Natural killer cell treated with Interleukin-12 subunit alpha and Interleukin-12 subunit beta and Interleukin-15 and Interleukin-18, amount 100 ng/mL, for 72 hours (primary cell): ENCODE measurements at regions not wholly inside any gene's neighbourhood (a gene's known extent, or its start where the extent isn't known, plus 50 kb on each side); places are given as distances from the start of the nearest gene placed in this dataset.
"Not testable (repeated sequence)": the region's sequence is repeated elsewhere in the genome, so short reads cannot be mapped to it uniquely, and the experiment has no call there.

Experiments
- ATAC-seq, 2 donors: fragments of 150-1000 bp; cut with Tn5 transposase in 1 of 2; sonication (Bioruptor Pico), chemical (Tn5 transposase) in 1 of 2; 2 replicates each; pipeline ENCODE4 v1.10.0; 2021
- DNase-seq: peaks from one replicate; pipeline ENCODE4 v3.0.0; 2022; ENCODE audit warnings: low spot score
- H3K27ac Mint-ChIP-seq, 2 donors: 1 replicate in 1 of 2; 2 replicates in 1 of 2; pipeline ENCODE4 v1.8.0; 2022; ENCODE audit warnings: mixed read lengths in 2 of 2, mild to moderate bottlenecking in 1 of 2, moderate library complexity in 1 of 2
- H3K27me3 Mint-ChIP-seq, 2 donors: 1 replicate in 1 of 2; 2 replicates in 1 of 2; pipeline ENCODE4 v1.8.0; 2022; ENCODE audit warnings: mixed read lengths in 2 of 2
- H3K36me3 Mint-ChIP-seq: one replicate; pipeline ENCODE4 v1.8.0; 2022; ENCODE audit warnings: mixed read lengths
- H3K4me1 Mint-ChIP-seq, 2 donors: 1 replicate in 1 of 2; 2 replicates in 1 of 2; pipeline ENCODE4 v1.8.0; 2022; ENCODE audit warnings: low read depth in 2 of 2, mixed read lengths in 2 of 2, mild to moderate bottlenecking in 1 of 2
- H3K4me3 Mint-ChIP-seq: one replicate; pipeline ENCODE4 v1.8.0; 2022; ENCODE audit warnings: mixed read lengths
- H3K9me3 Mint-ChIP-seq: 2 replicates; pipeline ENCODE4 v1.8.0; 2022; ENCODE audit warnings: mixed read lengths

DNA sequence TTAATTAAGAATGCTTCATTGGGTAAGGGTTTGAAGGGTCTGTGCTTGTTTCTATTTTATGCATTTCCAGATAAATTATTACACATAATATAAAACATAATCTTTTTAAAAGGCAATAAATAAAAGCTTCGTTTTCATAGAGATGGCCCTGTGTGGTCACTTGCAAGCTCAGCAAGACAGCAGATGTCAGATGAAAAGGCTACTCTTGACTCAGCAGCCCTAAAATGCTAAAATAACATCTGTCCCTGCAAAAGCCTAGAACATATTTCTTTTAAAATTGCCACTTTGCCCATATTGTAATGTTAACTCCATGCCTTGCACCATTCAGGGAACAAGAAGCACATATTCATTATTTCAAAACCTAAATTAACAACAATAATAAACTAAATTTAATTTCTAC, 349.4 kb downstream of the CNTN3 start:
- ATAC-seq = no peak
- no peaks in the 10 kb centered on the region for H3K36me3 Mint-ChIP-seq
- no peak overlapping the region for H3K4me3 Mint-ChIP-seq
- no peaks in the 10 kb centered on the region for H3K4me1 Mint-ChIP-seq
- H3K9me3 Mint-ChIP-seq = no peaks in the 10 kb centered on the region
- no peaks in the 10 kb centered on the region for H3K27me3 Mint-ChIP-seq
- no peak for DNase-seq
- H3K27ac Mint-ChIP-seq = no peak overlapping the region

DNA sequence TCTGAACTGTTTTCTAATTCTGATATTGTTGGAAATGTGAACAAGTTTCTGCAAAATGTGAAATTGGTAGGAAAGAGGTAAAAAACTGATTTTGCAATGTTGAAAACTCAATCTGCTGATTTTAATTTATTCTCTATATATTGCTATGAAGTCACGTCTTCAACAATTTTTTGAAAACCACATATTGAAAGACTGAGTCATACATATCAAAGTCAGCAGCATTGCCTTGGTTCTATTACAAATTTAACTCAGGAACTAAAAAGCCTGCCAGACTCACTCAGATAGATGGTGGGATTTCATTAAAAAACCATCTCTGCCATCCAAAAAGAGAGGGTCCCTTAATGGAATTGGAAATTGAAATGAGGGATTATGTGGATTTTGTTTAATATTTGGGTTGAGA, 351.4 kb downstream of the CNTN3 start:
- Mint-ChIP-seq H3K27me3 (no peaks in the 10 kb centered on the region), H3K27ac (no peak overlapping the region), H3K4me3 (no peak overlapping the region), H3K9me3 (no peaks in the 10 kb centered on the region), H3K4me1 (no peaks in the 10 kb centered on the region), H3K36me3 (no peaks in the 10 kb centered on the region)
- no peak for ATAC-seq
- no peak for DNase-seq

DNA sequence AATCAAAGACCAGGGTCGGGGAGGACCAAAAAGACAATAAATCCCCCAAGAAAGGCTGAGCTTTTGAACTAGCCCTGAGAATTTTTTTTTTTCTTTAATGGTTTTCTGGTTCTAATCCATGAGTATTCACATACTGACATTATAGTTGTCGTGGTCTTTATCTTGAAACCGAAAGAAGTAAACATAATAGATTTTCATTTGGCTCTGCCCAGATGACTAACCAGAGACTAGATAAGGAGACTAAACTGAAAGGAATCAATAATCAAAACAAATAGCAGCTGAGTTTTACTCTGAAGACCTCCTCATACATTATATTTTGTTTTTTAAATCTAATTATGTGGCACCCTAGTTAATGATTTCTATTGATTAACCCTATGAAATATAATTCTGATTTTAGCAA, 381.4 kb downstream of the CNTN3 start:
- Mint-ChIP-seq H3K27ac (no peak overlapping the region), H3K4me3 (no peak overlapping the region), H3K9me3 (peaks cover 17% of the 10 kb centered on the region), H3K4me1 (no peaks in the 10 kb centered on the region), H3K36me3 (peaks cover 5% of the 10 kb centered on the region), H3K27me3 (no peaks in the 10 kb centered on the region)
- ATAC-seq = no peak
- DNase-seq = no peak

DNA sequence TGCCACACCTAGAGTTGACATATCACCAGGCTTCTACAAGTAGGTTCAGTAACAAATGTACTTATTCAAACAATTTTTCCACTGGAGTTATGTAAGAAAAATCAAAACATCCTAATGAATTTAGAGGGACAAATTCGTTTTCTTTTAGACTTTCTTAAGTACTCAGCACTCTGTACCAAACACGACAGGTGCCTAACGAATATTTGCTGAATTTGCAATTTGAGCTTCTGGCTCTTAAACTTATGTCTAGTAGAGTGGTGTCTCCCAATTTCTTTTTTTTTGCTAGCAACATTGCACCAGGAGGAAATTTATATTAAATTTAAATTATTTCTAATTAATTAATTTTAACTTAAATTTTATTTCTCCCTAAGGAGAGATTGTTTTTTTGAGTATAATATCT, 397.0 kb downstream of the CNTN3 start:
- Mint-ChIP-seq H3K9me3 (peaks cover 20% of the 10 kb centered on the region), H3K4me1 (no peaks in the 10 kb centered on the region), H3K36me3 (no peaks in the 10 kb centered on the region), H3K27ac (no peak overlapping the region), H3K27me3 (no peaks in the 10 kb centered on the region), H3K4me3 (no peak overlapping the region)
- DNase-seq = no peak
- ATAC-seq = no peak

DNA sequence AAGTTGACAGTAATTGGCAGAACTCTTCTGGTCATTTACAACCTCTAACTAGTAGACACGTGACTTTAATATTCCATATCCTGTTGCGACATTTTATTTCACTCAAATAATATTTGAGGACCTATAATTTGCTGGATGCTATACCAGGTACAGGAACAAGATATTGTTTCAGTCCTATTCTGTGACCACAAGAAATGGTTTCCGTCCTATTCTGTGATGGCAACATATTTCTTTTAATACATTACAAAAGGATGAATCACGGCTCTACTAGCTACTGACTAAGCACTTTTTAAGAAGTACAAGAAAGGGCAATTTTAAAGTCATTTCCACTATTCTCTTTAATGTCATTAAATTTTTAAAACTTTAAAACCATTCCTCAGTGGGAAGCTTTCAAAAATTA, 400.2 kb downstream of the CNTN3 start:
- Mint-ChIP-seq H3K4me1 (no peaks in the 10 kb centered on the region), H3K9me3 (peaks cover 29% of the 10 kb centered on the region), H3K27me3 (no peaks in the 10 kb centered on the region), H3K27ac (no peak overlapping the region), H3K4me3 (no peak overlapping the region), H3K36me3 (no peaks in the 10 kb centered on the region)
- no peak for ATAC-seq
- DNase-seq = no peak

DNA sequence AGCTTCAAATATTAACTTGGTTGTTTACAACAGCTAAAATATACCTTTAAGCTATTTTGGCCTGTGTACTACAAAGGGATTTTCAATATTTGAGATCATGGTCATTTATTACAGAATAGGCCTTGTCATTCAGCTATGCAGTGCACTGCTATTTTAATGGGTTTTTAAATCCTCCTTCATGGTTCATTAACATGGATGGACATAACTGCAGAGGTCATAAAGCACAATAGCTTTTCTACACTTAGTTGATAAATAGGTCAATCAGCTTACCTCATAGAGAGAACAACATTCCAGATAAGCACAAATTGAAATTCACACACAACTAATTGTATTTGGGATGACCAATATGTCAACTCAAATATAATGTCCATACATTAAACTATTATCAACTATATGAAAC, 403.7 kb downstream of the CNTN3 start:
- no peak overlapping the region for H3K27ac Mint-ChIP-seq
- no peak overlapping the region for H3K4me3 Mint-ChIP-seq
- peaks cover 27% of the 10 kb centered on the region for H3K9me3 Mint-ChIP-seq
- no peaks in the 10 kb centered on the region for H3K27me3 Mint-ChIP-seq
- no peaks in the 10 kb centered on the region for H3K36me3 Mint-ChIP-seq
- no peak for DNase-seq
- H3K4me1 Mint-ChIP-seq = no peaks in the 10 kb centered on the region
- no peak for ATAC-seq

DNA sequence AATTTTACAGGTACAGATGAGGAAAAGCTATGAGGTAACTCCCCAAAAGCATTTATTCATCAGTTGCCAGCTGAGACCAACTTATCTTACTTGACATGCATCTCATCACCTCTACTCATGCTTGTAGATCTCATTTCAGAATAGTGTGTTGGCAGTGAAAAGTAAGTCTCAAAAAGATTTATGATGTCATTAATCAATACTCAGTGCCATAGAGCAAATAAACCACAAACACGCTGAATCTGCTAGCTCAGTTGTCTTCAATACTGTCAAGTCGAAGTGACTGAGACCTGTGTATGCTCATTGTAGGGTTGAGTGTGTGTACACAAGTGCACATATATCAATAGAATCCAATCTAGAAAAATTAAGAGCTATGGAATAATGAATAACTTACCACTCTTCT, 413.5 kb downstream of the CNTN3 start:
- DNase-seq = no peak
- ATAC-seq = no peak
- H3K27me3 Mint-ChIP-seq = no peaks in the 10 kb centered on the region
- peaks cover 14% of the 10 kb centered on the region for H3K9me3 Mint-ChIP-seq
- no peak overlapping the region for H3K27ac Mint-ChIP-seq
- H3K36me3 Mint-ChIP-seq = no peaks in the 10 kb centered on the region
- no peak overlapping the region for H3K4me3 Mint-ChIP-seq
- H3K4me1 Mint-ChIP-seq = no peaks in the 10 kb centered on the region

DNA sequence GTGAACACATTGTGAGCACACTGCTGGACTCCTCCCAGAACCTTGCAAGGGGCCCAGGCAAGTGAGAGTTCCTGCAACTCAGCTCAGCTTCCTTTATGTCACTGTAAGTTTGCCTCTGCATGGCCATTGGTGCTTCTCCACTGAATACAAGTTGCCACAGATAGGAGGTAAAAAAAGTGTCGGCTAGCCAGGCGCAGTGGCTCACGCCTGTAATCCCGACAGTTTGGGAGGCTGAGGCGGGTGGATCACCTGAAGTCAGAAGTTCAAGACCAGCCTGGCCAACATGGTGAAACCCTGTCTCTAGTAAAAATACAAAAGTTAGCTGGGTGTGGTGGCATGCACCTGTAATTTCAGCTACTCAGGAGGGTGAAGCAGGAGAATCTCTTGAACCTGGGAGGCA, 435.8 kb downstream of the CNTN3 start:
- not testable (repeated sequence) for H3K4me3 Mint-ChIP-seq, H3K4me1 Mint-ChIP-seq, DNase-seq, ATAC-seq, H3K27ac Mint-ChIP-seq, H3K27me3 Mint-ChIP-seq
- Mint-ChIP-seq H3K36me3 (peaks cover 11% of the 10 kb centered on the region), H3K9me3 (peaks cover 32% of the 10 kb centered on the region)

DNA sequence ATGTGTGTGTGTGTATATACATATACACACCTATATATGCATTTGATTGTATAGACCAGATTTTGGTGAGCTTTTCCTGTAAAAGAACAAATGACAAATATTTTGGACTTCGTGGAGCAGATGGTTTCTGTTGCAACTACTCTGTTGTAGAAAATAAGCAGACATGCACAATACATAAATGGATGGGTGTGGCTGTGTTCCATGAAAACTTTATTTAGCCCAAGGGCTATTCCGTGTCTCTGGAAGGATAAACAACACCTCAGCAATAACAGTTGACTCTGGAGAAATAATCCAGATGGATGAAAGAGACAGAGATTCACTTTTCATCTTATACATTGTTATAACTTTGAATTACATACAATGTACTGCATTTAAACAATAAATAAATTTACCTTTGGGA, 441.4 kb downstream of the CNTN3 start:
- DNase-seq = no peak
- no peak for ATAC-seq
- peaks cover 6% of the 10 kb centered on the region for H3K36me3 Mint-ChIP-seq
- H3K27ac Mint-ChIP-seq = no peak overlapping the region
- peaks cover 16% of the 10 kb centered on the region for H3K9me3 Mint-ChIP-seq
- H3K27me3 Mint-ChIP-seq = no peaks in the 10 kb centered on the region
- no peak overlapping the region for H3K4me3 Mint-ChIP-seq
- H3K4me1 Mint-ChIP-seq = no peaks in the 10 kb centered on the region

DNA sequence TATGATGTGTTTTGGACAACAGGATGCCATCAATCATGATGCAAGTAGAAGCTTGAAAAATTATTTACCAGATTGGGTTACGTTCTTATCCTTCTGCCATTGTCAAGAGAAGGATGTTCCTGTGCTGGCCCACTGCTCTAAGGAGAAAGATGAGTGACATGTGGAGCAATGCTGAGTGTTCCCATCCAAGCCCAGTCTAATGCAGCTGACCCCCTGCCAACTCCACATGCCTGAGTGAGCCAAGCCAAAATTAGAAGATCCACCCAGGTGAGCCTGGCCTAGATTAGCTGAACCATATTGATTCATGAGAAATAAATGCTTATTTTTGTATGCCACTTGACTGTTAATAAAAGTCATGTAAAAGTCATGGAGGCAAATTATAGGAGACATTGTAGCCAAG, 446.5 kb downstream of the CNTN3 start:
- Mint-ChIP-seq H3K36me3 (peaks cover 5% of the 10 kb centered on the region), H3K9me3 (peaks cover 14% of the 10 kb centered on the region), H3K27me3 (no peaks in the 10 kb centered on the region), H3K4me1 (no peaks in the 10 kb centered on the region), H3K27ac (no peak overlapping the region), H3K4me3 (no peak overlapping the region)
- DNase-seq (no peak), ATAC-seq (no peak)

DNA sequence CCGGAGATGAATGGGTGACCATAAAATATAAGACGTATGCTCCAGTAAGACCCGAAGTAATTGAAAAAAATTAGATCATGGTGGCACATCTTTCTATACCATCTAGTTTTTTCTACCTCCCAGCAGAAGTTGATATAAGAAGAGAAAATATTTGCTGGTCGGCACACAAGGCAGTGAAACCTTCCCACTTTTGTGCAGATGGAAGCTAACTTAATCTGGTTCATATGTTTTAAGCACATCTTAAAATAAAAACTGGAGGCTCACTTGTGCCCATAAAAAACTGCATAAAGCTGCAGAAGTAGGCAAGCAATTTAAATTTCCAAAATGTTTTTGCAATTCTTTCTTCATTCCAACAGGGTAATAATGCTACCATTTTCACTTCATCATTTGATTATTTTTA, 449.2 kb downstream of the CNTN3 start:
- Mint-ChIP-seq H3K36me3 (peaks cover 7% of the 10 kb centered on the region), H3K4me1 (no peaks in the 10 kb centered on the region), H3K27ac (no peak overlapping the region), H3K9me3 (peaks cover 25% of the 10 kb centered on the region), H3K4me3 (no peak overlapping the region), H3K27me3 (no peaks in the 10 kb centered on the region)
- ATAC-seq (no peak), DNase-seq (no peak)

DNA sequence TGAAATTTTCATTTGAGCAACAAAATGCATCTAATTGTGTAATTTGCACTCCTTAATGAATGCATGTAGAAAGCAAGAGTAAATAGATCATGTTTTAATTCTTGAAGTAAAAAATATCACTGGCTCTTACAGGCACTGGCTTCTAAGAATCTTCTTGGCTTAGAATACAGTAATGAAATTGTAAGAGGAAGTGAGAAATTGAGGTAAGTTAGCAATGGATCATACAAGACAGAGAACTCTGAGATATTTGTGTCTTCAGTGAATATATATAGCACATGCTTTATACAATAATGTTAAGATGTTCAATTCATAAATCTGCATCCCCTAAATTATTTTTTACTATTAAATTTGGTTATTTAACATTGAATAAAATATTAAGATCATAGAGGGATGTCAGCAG, 465.0 kb downstream of the CNTN3 start:
- Mint-ChIP-seq H3K27me3 (no peaks in the 10 kb centered on the region), H3K4me1 (no peaks in the 10 kb centered on the region), H3K9me3 (peaks cover 20% of the 10 kb centered on the region), H3K27ac (no peak overlapping the region), H3K4me3 (no peak overlapping the region), H3K36me3 (peaks cover 10% of the 10 kb centered on the region)
- no peak for ATAC-seq
- DNase-seq = no peak

DNA sequence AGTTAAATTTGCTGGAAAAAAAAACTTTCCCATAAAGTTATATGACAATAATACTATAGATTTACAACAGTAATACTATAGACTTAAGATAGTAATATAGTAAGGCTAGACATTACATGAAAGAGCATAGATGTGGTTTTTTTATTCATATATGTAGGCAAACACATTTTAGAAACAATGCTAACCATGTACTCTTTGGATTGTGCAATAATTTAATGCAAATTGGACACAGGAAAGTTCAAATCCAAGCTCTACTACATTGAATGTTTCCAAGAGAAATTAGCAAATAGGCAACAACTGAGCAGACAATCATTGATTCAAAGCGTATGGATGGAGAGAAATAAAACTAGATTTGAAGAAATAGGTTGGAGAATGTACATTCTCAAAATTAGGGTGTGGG, 469.2 kb downstream of the CNTN3 start:
- DNase-seq = no peak
- H3K27ac Mint-ChIP-seq = no peak overlapping the region
- peaks cover 11% of the 10 kb centered on the region for H3K36me3 Mint-ChIP-seq
- ATAC-seq = no peak
- no peaks in the 10 kb centered on the region for H3K4me1 Mint-ChIP-seq
- no peaks in the 10 kb centered on the region for H3K27me3 Mint-ChIP-seq
- no peak overlapping the region for H3K4me3 Mint-ChIP-seq
- H3K9me3 Mint-ChIP-seq = peaks cover 14% of the 10 kb centered on the region

DNA sequence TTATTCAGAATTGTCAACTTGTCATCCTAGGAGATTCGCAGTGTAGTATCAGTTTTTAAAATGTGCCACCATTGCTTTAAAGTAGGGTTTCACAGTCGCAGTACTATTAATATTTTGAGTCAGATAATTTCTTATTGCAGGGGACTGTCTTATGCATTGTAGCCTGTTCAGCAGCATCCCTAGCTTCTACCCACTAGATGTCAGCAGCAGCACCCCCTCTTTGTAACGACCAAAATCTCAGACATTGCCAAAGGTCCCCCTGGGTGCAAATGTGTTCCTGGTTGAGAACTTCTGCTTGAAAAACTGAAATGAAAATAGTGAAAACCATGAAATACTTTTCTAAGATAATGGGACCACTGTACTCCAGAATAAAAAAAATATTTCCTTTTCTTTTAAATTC, 474.8 kb downstream of the CNTN3 start:
- ATAC-seq (no peak), DNase-seq (no peak)
- H3K27ac Mint-ChIP-seq = no peak overlapping the region
- no peaks in the 10 kb centered on the region for H3K4me1 Mint-ChIP-seq
- H3K36me3 Mint-ChIP-seq = peaks cover 5% of the 10 kb centered on the region
- H3K9me3 Mint-ChIP-seq = peaks cover 4% of the 10 kb centered on the region
- no peak overlapping the region for H3K4me3 Mint-ChIP-seq
- no peaks in the 10 kb centered on the region for H3K27me3 Mint-ChIP-seq

DNA sequence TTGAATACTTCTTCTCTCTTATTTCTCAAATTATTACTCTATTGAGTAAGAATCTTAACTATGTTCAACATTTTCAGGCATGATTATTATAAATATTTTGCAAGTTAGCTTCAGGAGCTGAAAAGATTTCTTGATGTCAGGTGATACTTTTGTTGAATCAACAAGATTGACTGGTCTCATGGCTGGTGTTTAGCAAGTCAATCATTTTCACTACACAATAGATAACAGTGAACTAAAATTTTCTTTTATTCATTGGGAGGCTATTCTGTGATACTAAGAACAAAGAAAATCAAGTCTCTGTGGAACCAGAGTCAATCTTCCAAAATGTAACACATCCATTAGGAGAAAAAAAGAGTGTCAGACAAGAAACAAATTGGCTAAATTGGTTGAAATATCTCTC, 476.7 kb downstream of the CNTN3 start:
- no peak overlapping the region for H3K27ac Mint-ChIP-seq
- no peaks in the 10 kb centered on the region for H3K4me1 Mint-ChIP-seq
- no peak overlapping the region for H3K4me3 Mint-ChIP-seq
- no peaks in the 10 kb centered on the region for H3K27me3 Mint-ChIP-seq
- no peak for ATAC-seq
- H3K36me3 Mint-ChIP-seq = peaks cover 4% of the 10 kb centered on the region
- peaks cover 8% of the 10 kb centered on the region for H3K9me3 Mint-ChIP-seq
- no peak for DNase-seq
